Dedifferentiated amniotic fluid mesenchymal stem cell (primary cell): ENCODE measurements at regions not wholly inside any gene's neighbourhood (a gene's known extent, or its start where the extent isn't known, plus 50 kb on each side); places are given as distances from the start of the nearest gene placed in this dataset.
"Not testable (repeated sequence)": the region's sequence is repeated elsewhere in the genome, so short reads cannot be mapped to it uniquely, and the experiment has no call there.

ENCODE experiments used
- DNase-seq: peaks from one replicate; pipeline ENCODE4 v3.0.0-alpha.2; 2016; ENCODE audit errors: extremely low spot score

- no peak for DNase-seq
Observed at GRCh38 chr2:21194147-21194546, 70.4 kb downstream of the TDRD15 start.

- no peak for DNase-seq
Observed at GRCh38 chr2:21194858-21195271, 71.1 kb downstream of the TDRD15 start.

- DNase-seq = no peak
Observed at GRCh38 chr2:21195326-21195725, 71.6 kb downstream of the TDRD15 start.

GRCh38 chr2:21198637-21199036 is 74.9 kb downstream of the TDRD15 start:
- no peak for DNase-seq

- DNase-seq = no peak
Observed at GRCh38 chr2:21203976-21204375, 80.2 kb downstream of the TDRD15 start.

- DNase-seq = not testable (repeated sequence)
Observed at GRCh38 chr2:21214085-21214484, 90.3 kb downstream of the TDRD15 start.

- DNase-seq = no peak
Observed at GRCh38 chr2:21217442-21217841, 93.7 kb downstream of the TDRD15 start.

GRCh38 chr2:21220930-21221329 is 97.2 kb downstream of the TDRD15 start:
- DNase-seq = no peak

- no peak for DNase-seq
Observed at GRCh38 chr2:21223618-21224017, 99.8 kb downstream of the TDRD15 start.

GRCh38 chr2:21228041-21228895 is 104.5 kb downstream of the TDRD15 start:
- no peak for DNase-seq

- no peak for DNase-seq
Observed at GRCh38 chr2:21229302-21229701, 105.5 kb downstream of the TDRD15 start.

- DNase-seq = no peak
Observed at GRCh38 chr2:21230140-21230539, 106.4 kb downstream of the TDRD15 start.

GRCh38 chr2:21231985-21232384 is 108.2 kb downstream of the TDRD15 start:
- no peak for DNase-seq

GRCh38 chr2:21233194-21233593 is 109.4 kb downstream of the TDRD15 start:
- no peak for DNase-seq

- no peak for DNase-seq
Observed at GRCh38 chr2:21234001-21234400, 110.2 kb downstream of the TDRD15 start.

- no peak for DNase-seq
Observed at GRCh38 chr2:21234464-21235120, 110.8 kb downstream of the TDRD15 start.

- not testable (repeated sequence) for DNase-seq
Observed at GRCh38 chr2:21239749-21240148, 116.0 kb downstream of the TDRD15 start.

- no peak for DNase-seq
Observed at GRCh38 chr2:21244161-21244560, 120.4 kb downstream of the TDRD15 start.

- no peak for DNase-seq
Observed at GRCh38 chr2:21245565-21245964, 121.8 kb downstream of the TDRD15 start.

GRCh38 chr2:21249367-21249766 is 125.6 kb downstream of the TDRD15 start:
- no peak for DNase-seq

- no peak for DNase-seq
Observed at GRCh38 chr2:21250673-21251072, 126.9 kb downstream of the TDRD15 start.

GRCh38 chr2:21251216-21251980 is 127.6 kb downstream of the TDRD15 start:
- no peak for DNase-seq
